ENCODE measurements at regions not wholly inside any gene's neighbourhood (a gene's known extent, or its start where the extent isn't known, plus 50 kb on each side); places are given as distances from the start of the nearest gene placed in this dataset.

GRCh38 chr6:167759912-167760311, 66.8 kb upstream of the AFDN start:
- TF ChIP-seq CTCF (conservative IDR thresholded peaks at IDR 0.05) (no peak), EZH2 (IDR thresholded peaks at IDR 0.05; ENCODE audit: low read depth) (no peak)
